Lung (tissue), 11 donors: ENCODE measurements at regions not wholly inside any gene's neighbourhood (a gene's known extent, or its start where the extent isn't known, plus 50 kb on each side); places are given as distances from the start of the nearest gene placed in this dataset.

Experiments used
- ATAC-seq: fragments of 200-7000 bp; cut with Tn5 transposase; one replicate; pipeline ENCODE4 v1.9.1; 2020; ENCODE audit warnings: moderate number of reproducible peaks; ENCODE audit not compliant: insufficient read depth, low FRiP score
- DNase-seq, 3 donors: peaks; one replicate each; pipeline ENCODE4 v3.0.0-alpha.2; 2013 to 2017
- H3K27ac ChIP-seq, 2 donors: one replicate each; pipeline ENCODE4 v1.5.1; 2013; ENCODE audit warnings: mild to moderate bottlenecking in 2 of 2, moderate library complexity in 2 of 2, control low read depth in 1 of 2, inconsistent platforms in 1 of 2, low read depth in 1 of 2, low read length in 1 of 2
- H3K27me3 ChIP-seq, 3 donors: one replicate each; pipeline ENCODE4 v1.5.1; 2013; ENCODE audit warnings: low read length in 2 of 3; ENCODE audit not compliant: control insufficient read depth in 3 of 3, insufficient read depth in 3 of 3
- H3K36me3 ChIP-seq, 4 donors: one replicate each; pipeline ENCODE4 v1.5.1; 2013; ENCODE audit warnings: low read length in 4 of 4, mild to moderate bottlenecking in 1 of 4, moderate library complexity in 1 of 4; ENCODE audit not compliant: control insufficient read depth in 4 of 4, insufficient read depth in 4 of 4
- H3K4me1 ChIP-seq, 5 donors: one replicate each; pipeline ENCODE4 v1.5.1; 2013; ENCODE audit warnings: low read length in 5 of 5, mild to moderate bottlenecking in 2 of 5, moderate library complexity in 1 of 5; ENCODE audit not compliant: control insufficient read depth in 5 of 5, insufficient read depth in 5 of 5
- H3K4me3 ChIP-seq: one replicate; pipeline ENCODE4 v1.5.1; 2013; ENCODE audit warnings: mild to moderate bottlenecking, control low read depth, moderate library complexity
- H3K9ac ChIP-seq, 2 donors: one replicate each; pipeline ENCODE4 v1.5.1; 2013; ENCODE audit warnings: low read length in 2 of 2, control low read depth in 1 of 2; ENCODE audit not compliant: insufficient read depth in 1 of 2
- H3K9me3 ChIP-seq, 4 donors: one replicate each; pipeline ENCODE4 v1.5.1; 2013; ENCODE audit warnings: low read length in 3 of 4, mild to moderate bottlenecking in 1 of 4, moderate library complexity in 1 of 4; ENCODE audit not compliant: control insufficient read depth in 4 of 4, insufficient read depth in 3 of 4
- WGBS, 2 donors: extraction: QIAGEN DNeasy Blood & Tissue Kit; methylation state at CpG; one replicate each; pipeline ENCODE4 v1.1.7; 2013; 5-methylcytosine and 5-hydroxymethylcytosine counted together
- TF ChIP-seq, protein P1 (sequence below): IDR thresholded peaks from 2 replicates; pipeline ENCODE4 v1.5.1; 2012; ENCODE audit warnings: mild to moderate bottlenecking; ENCODE audit errors: control extremely low read depth, extremely low read depth
- donor health status: control.
- donor health status: control.
- donor health status: Bipolar disorder and iron deficiency.
- donor health status: healthy.
- donor health status: DM: yes; HTN: yes; CAD: no.

DNA sequence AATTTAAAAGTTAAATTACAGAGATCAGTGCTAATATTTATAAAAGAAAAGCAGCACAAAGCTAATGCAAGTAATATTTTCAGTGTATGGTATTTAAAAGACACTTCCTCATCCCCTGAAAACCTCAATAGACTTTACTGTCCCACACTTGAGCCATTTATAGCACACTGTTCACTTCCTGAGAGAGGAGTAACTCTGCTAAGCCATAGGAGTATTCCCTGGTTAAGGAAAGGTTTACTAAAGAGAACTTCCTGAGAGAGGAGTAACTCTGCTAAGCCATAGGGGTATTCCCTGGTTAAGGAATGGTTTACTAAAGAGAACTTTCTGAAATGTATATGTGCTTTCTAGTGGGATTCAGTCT, 159.4 kb downstream of the NHLRC3 start:
- H3K27ac ChIP-seq = peak overlapping the region in 1 of 2 donors; percentile 66
- H3K36me3 ChIP-seq = no peaks in the 10 kb centered on the region
- H3K9ac ChIP-seq = no peak overlapping the region
- H3K4me3 ChIP-seq = no peak overlapping the region
- TF ChIP-seq, protein P1, sequence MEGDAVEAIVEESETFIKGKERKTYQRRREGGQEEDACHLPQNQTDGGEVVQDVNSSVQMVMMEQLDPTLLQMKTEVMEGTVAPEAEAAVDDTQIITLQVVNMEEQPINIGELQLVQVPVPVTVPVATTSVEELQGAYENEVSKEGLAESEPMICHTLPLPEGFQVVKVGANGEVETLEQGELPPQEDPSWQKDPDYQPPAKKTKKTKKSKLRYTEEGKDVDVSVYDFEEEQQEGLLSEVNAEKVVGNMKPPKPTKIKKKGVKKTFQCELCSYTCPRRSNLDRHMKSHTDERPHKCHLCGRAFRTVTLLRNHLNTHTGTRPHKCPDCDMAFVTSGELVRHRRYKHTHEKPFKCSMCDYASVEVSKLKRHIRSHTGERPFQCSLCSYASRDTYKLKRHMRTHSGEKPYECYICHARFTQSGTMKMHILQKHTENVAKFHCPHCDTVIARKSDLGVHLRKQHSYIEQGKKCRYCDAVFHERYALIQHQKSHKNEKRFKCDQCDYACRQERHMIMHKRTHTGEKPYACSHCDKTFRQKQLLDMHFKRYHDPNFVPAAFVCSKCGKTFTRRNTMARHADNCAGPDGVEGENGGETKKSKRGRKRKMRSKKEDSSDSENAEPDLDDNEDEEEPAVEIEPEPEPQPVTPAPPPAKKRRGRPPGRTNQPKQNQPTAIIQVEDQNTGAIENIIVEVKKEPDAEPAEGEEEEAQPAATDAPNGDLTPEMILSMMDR = no peak
- peaks cover 0 to 8% (median 5%) of the 10 kb centered on the region in 5 donors for H3K4me1 ChIP-seq
- no peak for ATAC-seq
- no peaks in the 10 kb centered on the region for H3K9me3 ChIP-seq
- DNase-seq = no peak
- H3K27me3 ChIP-seq = no peaks in the 10 kb centered on the region

GRCh38 chr13:39200249-39200910, 162.1 kb downstream of the NHLRC3 start:
- no peaks in the 10 kb centered on the region for H3K27me3 ChIP-seq
- H3K4me1 ChIP-seq = peaks cover 0 to 11% (median 6%) of the 10 kb centered on the region in 5 donors
- H3K9ac ChIP-seq = no peak overlapping the region
- DNase-seq (no peak), ATAC-seq (no peak)
- H3K9me3 ChIP-seq = no peaks in the 10 kb centered on the region
- H3K36me3 ChIP-seq = no peaks in the 10 kb centered on the region
- H3K27ac ChIP-seq = no peak overlapping the region
- 77 to 79% methylated on average over 4 of the region's 4 CpGs for WGBS, 2 donors
- TF ChIP-seq, protein P1 = no peak
- no peak overlapping the region for H3K4me3 ChIP-seq

- H3K4me1 ChIP-seq = peaks cover 0 to 15% (median 6%) of the 10 kb centered on the region in 5 donors
- no peaks in the 10 kb centered on the region for H3K27me3 ChIP-seq
- WGBS, 2 donors = 56 to 77% methylated on average over 4 of the region's 4 CpGs
- H3K4me3 ChIP-seq = no peak overlapping the region
- no peak overlapping the region for H3K27ac ChIP-seq
- ATAC-seq (no peak), DNase-seq (peak; percentile 72 to 90 (median 83))
- no peak overlapping the region for H3K9ac ChIP-seq
- TF ChIP-seq, protein P1 = no peak
- no peaks in the 10 kb centered on the region for H3K9me3 ChIP-seq
- no peaks in the 10 kb centered on the region for H3K36me3 ChIP-seq
Measured at GRCh38 chr13:39201180-39201579, 162.9 kb downstream of the NHLRC3 start.

DNA sequence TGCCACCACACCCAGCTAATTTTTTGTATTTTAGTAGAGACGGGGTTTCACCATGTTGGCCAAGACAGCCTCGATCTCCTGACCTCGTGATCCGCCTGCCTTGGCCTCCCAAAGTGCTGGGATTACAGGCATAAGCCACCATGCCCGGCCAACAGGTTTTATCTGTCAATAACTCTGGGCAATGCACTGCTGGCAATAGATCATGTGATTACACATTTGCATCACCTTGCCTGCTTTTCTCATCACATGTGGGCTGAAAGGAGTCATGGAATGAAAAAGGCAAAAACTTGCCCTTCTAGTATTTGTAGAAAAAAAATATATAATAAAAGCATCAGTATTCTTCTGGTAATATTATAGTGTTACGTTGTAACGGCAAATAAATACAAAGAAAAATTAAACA, 164.5 kb downstream of the NHLRC3 start:
- ATAC-seq = no peak
- TF ChIP-seq, protein P1 = no peak
- Histone ChIP-seq H3K9me3 (no peaks in the 10 kb centered on the region), H3K4me3 (no peak overlapping the region), H3K27me3 (no peaks in the 10 kb centered on the region), H3K4me1 (peaks cover 0 to 15% (median 5%) of the 10 kb centered on the region in 5 donors), H3K9ac (no peak overlapping the region), H3K36me3 (no peaks in the 10 kb centered on the region), H3K27ac (no peak overlapping the region)
- no peak for DNase-seq
- 63 to 94% methylated on average over 7 of the region's 7 CpGs for WGBS, 2 donors
